HS-5 (cell line): ENCODE measurements at regions not wholly inside any gene's neighbourhood (a gene's known extent, or its start where the extent isn't known, plus 50 kb on each side); places are given as distances from the start of the nearest gene placed in this dataset.
"Not testable (repeated sequence)": the region's sequence is repeated elsewhere in the genome, so short reads cannot be mapped to it uniquely, and the experiment has no call there.

Experiments used
- DNase-seq: peaks from one replicate; pipeline ENCODE4 v3.0.0-alpha.2; 2012; ENCODE audit warnings: low read depth

DNA sequence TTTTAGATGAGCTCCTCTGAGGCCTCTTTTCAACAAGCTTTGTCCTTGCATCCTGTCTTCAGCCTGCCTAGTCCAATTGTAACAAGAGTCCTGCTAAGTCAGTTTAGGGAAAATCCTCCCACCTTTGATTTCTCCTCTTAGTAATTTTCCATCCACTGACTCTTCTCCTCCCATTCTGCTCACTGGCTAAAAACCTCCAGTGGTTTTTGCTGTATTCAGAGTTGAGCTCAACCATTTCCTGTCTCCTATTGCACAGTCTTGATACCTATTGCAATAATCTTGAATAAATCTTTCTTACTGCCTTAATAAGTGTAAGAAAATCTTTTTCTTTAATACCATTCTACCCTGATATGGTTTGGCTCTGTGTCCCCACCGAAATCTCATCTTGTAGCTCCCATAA lies 117.8 kb upstream of the ENPP6 start:
- no peak for DNase-seq

DNA sequence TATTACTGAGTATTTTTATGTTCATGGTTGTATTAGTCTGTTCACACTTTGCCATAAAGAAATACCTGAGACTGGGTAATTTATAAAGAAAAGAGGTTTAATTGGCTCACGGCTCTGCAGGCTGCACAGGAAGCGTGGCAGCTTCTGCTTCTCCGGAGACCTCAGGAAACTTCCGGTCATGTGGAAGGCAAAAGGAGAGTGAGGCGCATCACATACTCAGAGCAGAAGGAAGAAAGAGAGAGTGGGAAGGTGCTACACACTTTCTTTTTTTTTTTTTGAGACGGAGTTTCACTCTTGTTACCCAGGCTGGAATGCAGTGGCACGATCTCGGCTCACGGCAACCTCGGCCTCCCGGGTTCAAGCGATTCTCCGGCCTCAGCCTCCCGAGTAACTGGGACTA lies 115.8 kb upstream of the ENPP6 start:
- not testable (repeated sequence) for DNase-seq

DNA sequence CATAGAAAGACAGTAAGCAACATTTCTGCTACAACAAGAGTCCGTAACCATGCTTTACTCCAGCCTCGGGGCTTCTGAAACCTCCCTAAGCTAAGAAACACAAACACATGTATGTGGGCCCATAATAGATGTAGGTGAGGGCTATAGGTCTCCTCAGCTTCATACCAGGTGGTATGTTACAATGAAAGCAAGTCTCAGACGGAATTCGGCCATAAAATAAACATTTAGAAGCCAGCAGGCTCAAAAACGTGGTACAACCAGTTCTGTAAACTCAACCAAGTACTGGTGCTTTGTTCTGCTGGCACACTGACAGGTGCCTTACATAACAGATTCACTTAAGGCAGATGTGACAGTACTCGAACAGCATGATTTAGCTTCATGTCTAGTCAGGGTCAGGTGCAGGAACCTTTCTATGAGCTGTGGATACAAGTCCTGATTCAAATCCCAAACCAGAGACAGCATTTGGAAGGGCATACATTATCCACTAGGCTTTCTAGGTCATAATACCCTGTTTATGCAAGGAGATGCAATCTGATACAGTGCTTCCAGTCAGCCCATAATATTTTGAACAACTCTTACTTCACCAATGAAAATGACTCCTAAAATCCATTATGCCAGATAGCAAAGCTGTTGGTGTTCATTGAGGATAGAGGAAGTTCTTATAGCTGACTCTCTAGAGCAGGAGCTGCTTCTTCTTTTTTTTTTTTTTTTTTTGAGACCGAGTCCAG lies 113.8 kb upstream of the ENPP6 start:
- DNase-seq = no peak

DNA sequence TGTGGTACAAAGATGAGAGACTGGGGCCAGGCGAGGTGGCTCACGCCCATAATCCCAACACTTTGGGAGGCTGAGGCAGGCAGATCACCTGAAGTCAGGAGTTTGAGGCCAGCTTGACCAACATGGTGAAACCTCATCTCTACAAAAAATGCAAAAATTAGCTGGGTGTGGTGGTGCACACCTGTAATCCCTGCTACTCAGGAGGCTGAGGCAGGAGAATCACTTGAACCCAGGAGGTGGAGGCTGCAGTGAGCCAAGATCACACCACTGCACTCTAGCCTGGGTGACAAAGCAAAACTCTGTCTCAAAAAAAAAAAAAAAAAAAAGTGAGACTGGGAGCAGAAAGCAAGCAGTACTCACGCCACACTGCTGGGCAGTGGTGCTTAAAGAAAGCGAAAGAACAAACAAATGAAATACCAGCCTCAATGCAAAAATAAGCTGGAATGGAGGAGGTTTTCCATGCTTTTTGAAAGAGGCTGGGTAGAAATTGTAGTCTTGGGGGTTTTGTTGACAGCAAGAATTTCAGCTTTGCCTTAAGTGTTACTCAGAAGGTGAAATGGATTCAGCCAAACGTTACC lies 112.9 kb upstream of the ENPP6 start:
- not testable (repeated sequence) for DNase-seq

DNA sequence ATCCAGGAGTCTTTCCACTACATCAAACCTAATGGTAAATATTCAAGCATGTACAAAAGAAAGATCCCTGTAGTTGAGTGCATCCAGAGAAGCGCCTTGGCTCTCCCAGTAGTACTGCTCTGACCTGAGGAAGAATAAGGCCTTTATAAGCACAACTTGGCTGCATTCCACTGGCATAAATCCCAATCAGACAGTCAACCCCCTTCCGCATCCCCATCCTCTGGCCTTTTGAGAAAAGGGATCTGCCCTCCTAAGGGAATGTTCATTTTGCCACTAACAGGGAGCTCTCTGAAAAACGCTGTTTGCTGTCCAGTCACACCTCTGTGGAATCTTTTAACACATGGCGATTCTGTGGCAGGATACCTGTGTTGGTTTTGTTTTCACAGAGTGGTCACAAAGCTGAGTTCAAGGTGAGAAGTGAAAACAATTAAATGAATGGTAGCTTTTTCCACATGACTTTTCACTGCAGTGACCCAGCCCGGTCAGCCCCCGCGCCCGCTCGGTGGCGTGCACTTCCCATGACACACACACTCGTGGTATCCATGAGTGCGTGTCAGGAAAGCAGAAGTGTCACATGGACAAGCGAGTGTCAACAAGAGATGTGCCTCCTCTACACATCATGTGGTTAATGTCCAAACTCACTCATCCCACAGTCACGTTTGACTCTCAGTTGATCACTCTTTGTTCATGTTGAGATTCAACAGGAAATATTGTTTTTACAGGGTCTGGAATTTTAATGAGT lies 112.2 kb upstream of the ENPP6 start:
- no peak for DNase-seq

DNA sequence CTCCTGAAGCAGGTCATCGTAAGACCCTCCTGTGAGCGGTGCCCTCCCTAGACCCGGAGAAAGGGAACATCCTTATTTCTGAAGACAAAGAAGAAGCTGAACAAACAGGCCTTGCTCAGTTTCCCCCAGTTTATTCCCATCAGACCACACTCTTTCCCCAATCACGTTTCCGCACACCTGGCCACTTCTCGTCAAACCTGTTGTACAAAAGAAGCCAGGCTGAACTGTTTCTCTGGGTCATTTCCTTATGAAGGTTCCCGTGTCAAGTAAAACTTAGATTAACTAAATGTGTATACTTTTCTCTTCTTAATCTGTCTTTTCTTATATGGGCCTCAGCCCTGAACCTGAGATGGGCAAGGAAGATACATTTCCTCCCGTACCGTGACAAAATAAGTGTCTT lies 111.6 kb upstream of the ENPP6 start:
- DNase-seq = no peak

DNA sequence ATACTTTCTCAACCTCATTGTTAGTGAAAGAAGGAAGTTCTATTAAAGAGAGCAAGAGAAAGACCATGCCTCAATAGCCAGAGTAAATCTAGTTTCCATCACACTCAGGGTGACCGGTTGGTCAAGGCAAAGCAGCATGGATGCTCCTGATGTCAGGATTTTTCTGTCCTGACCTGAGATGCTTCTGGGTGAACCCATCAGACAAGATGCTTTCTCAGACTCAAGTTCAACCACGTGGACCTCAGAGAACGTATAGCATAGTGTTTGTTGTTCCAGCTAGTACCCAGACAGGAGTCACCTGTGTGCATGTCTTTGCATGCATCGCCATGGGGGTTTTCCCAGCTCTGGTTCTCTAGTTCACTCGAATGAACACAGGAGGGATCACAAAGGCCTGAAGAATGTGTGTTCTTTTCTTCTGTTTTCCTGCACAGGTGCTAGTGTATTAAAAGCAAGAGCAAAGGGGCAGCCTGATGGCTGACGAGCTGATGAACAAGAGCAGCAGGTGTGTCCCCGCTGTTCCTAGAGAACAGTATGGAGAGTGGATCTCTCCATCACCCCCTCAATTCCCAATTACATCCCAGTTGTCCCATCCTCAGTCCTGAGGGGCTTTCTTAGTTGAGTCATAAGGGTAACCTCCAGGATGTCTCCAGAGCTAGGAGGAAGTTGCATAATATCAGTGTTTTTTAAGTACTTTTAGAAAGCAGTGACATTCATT lies 110.5 kb upstream of the ENPP6 start:
- DNase-seq = no peak

DNA sequence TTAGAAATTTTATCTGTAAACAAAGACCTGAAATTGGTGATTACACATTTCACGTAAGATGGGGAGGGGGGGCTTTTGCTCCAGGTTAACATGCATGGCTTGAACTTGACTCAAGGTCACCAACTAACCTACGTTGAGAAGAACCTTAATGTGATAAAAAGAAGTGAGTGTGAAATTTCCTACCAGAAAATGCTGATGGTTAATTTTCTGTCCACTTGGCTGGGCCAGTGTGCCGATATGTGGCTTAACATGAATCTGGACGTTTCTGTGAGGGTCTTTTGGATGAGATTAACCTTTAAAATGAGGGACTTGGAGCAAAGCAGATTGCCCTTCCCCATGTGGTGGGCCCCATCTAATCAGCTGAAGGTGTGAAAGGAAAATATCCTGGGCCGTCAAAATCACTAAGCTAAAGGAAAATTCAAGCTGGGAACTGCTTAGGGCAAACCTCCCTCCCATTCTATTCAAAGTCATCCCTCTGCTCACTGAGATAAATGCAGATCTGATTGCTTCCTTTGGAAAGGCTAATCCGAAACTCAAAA lies 107.3 kb upstream of the ENPP6 start:
- DNase-seq = no peak

DNA sequence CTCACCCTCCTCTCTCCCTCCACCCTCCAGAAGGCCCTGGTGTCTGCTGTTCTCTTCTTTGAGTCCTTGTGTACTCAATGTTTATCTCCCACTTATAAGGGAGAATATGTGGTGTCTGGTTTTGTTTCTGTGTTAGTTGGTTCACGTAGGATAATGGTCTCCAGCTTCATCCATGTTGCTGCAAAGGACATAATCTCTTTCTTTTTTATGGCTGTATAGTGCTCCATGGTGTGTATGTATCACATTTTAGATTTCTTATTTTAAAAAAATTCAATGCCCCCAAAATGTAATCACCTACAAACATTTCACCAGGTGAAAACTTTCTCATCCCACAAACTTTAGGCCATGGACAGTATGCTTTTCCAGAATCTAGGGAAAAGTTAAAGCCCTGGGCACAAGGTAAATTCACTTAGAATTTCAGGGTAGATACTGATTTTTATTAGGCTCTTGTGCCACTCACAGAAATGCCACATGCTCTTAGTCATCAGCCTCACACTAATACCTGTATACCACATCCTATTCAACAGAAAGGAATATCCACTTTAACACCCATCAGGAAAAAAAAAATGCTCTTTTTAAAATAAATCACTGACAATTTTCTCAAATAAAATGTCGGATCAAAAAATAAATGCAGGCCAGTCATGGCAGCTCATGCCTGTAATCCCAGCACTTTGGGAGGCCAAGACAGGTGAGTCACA lies 104.8 kb upstream of the ENPP6 start:
- DNase-seq = no peak

DNA sequence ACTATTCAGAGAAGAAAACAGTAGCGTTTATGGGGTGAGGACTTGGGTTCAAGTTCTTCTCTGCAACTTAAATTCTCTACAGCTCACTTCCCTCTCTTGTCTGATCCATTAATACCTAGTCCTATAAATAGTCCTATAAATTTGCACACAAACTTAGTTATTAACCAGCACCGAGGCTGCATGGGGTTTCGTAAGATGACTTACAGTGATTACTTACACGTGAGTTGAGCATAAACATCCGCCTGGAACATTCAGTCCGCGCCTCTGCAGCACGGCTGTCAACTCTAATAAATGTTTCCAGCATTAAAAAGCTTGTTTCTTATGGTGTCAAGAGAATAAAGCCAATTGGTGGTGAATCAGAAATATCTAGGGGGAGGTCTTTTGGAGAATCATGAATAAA lies 103.0 kb upstream of the ENPP6 start:
- DNase-seq = no peak

DNA sequence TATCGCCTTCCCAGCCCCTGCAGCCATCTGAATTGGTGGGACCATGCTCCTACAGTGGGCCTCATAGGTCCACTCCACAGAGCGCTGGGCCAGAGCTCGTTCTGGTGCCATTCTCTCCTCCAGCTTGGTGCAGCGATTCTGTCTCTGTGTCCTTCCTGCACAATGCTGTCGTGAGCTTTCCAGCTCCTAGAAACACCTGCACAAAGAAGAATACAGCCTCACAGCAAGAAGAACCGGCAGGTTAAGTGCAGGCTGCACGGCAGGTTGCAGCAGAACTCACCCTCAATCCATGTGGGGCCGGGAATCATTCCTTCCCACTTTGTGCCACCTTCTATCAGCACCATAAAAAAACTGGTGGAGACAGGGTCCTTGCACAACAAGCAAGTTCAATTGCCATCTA lies 101.2 kb upstream of the ENPP6 start:
- DNase-seq = no peak

DNA sequence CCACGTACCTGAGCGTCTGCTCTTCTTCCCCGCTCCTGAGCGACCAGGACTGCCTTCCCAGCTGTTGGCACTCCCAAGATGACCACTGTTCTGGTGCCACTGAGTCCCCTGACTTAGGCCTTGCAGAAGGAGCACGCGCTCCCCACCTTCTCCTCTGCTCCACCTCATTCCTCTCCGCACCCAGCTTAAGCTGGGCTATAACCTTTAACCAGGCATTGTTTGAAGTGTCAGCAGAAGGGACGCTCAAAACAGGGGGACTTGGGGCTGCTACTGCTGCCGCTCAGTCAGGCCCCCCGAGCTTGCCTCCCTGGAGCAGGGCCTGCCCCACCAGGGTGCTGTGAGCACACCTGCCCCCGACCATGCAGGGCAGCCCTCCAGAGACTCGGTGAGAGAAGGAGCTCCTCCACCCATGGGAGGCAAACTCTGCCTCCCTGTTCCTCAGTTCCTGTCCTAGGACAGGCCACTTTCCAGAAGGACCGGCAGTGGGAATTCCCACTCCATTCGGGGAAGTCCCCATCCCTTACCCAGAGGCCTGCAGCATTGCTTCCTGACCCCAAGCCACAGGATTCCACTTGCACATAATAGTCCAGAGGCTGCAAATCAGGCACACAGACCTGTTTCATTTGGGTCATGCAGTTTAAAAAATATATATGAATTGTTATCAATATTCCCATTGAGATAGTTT lies 99.7 kb upstream of the ENPP6 start:
- DNase-seq = no peak

DNA sequence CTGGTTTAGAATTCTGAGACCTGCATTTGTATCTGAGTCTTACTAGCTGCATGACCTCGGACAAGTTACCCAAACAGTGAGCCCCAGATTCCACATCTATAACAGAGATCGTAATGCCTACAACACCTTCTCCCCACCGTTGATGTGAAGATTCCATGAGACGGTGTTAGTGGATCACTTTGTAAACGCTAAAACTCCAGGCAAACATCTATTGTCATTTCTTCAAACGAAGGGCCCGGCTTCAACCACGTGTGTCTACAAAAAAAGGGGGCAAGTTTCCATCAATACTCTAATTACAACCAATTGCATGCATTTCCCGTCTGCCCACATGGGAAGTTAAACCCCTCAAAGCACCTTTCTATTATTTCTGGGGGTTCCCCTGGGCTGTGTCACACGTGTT lies 99.1 kb upstream of the ENPP6 start:
- DNase-seq = no peak

DNA sequence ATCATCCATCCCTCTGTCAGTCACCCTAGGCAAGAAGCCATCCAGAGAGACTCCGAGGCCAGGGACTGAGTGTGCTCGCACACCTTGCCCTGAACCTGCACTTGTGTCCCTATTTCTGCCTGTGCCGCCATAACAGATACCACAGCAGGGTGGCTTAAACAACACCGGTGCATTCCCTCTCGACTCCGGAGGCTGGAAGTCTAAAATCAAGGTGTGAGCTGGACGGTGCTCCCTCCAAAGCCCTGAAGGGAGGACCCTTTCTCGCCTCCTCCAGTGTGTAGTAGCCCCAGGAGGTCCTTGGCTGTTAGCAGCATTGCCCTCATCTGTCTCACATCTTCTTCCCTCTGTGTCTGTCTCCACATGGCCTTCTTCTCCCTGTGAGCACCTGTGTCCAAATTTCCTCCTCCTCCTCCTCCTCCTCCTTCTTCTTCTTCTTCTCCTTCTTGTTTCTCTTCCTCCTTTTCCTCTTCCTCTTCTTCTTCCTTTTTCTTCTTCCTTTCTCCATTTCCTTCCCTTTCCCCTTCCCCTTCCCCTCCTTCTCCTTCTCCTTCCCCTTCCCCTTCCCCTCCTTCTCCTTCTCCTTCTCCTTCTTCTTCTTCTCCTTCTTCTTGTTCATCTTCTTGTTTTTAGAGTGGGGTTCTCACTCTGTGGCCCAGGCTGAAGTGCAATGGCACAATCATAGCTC lies 98.1 kb upstream of the ENPP6 start:
- no peak for DNase-seq

DNA sequence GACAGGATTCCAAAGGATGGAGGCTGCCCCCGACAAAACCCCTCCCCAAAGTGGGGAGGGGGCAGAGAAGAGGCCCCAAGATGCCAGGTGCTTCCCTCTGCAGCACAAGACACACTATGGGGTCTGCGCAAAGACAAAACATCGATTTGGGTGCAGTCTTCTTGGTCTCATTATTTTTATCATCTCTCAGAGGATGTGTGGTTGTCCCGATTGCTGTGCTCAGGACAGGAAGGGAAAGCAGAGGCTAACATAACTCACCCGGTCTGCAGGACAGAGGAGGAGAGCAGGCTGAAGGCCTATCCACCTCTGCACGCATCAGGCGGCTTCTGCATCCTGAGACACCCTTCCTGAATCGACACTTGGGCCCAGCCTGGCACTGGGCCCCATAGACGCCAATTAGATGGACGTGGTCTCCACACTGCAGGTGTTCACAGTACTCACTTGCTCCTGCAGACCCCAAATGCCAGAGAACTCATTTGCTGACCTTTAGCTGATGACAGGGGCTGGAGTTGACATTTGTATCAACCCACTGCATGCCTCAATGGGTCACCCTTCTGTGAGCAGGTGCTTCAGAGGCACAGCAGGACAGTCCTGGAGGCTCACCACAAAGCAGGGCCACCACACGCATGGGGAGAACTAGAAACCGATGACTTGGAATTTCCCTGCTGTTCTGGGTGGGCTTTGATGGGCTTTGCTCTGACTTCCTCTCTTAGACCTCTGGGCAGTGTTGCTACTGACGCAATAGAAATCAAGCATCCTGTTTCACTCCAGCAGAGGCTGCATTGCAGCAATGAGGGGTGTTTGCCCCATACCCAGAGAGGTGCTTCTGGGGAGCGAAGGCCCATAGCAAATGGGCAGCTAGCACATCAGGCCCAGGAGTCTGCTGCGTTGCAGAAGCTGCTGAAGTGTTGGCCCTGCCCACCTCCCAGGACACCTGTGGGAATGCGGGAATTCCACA lies 96.3 kb upstream of the ENPP6 start:
- no peak for DNase-seq

DNA sequence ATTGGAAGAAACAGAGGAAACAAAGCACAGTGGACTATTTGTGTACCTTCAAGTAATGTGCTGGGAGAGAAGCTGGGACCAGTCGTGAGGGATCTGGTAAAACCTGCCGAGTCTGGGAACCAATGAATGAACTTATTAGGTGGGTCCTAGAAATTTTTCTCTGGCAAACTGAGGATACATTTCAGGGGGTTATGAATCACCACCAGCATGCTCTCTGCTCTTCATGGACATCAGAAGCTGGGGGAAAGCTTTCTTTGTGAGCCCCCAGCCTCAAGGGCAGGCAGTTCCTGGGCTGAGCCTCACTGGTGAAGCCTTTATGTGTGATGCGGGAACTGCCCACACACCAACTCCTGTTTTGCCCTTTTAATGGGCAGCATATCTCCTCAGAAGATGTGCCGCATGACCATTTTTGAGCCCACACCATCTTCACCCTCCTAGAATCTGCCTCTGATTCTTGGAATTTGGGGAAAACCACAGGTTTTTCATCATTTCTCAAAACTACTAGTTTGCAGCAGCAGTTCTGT lies 95.4 kb upstream of the ENPP6 start:
- DNase-seq = no peak

DNA sequence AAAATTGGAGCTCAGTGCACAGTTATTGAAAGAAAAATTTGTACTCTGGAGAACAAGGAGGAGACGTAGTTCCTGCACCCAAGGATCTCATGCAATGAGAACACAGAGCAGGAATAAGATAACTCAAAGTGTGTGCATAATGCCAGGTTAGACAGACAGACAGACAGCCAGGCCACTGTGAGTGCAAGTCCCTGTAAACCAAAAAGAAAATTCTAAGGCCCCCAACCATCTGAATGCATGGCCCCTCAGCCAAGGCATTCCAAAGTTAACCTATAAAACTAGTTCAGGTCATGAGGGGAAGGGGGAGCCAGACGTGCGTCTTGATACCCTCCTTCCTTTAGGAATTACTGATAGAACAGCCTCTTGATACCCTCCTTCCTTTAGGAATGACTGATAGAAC lies 94.5 kb upstream of the ENPP6 start:
- DNase-seq = no peak

DNA sequence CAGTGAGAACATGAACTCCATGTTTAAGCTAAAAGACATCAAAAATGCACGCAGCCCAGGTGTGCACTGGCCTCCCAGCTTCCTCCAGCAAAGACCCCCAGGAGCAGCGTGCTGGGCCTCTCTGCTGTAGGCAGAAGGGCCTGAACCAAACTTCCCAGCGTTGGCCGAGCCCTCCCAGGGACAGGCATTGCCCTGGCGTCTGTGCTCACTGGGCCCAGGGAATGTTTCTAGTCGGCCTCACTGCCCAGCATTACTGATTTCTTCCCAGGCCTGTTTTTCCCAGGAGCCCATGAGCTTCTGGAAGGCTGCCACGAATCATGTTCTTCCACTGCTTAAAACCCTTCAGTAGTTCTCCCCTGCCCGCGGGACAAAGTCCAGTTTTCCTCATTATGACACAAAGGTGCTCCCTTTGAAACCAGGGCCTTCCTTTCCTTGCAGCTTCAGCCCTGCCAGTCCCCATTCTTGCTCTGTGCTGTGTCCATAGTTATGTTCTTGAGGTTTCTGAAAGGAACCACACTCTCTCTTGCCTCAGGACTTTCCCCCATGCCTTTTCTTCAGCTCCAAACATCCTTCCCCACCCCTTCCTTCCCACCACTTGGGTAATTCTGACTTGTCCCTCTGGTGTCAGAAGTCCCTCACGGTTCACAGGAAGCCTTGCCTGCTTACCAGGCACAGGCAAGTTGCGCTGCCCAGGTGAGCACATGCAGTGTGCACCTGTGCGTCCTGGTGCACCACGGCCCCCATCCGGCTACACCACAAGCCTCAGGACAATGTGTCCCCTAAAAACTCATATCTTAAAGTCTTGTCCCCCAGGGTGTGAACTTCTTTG lies 93.4 kb upstream of the ENPP6 start:
- no peak for DNase-seq
